Smooth muscle cell (in vitro differentiated cells): ENCODE measurements at regions not wholly inside any gene's neighbourhood (a gene's known extent, or its start where the extent isn't known, plus 50 kb on each side); places are given as distances from the start of the nearest gene placed in this dataset.

Source experiments
- DNase-seq: peaks from one replicate; lab custom pipeline; 2025; ENCODE audit not compliant: unreplicated experiment; lab: John Stamatoyannopoulos, UW
- H2AFZ ChIP-seq: fragments of 200-600 bp; sonication (generic); 2 replicates; pipeline ENCODE4 v1.6.0; 2016; ENCODE audit warnings: antibody characterized with exemption, low read depth, mild to moderate bottlenecking
- H3F3A ChIP-seq: fragments of 200-600 bp; sonication (generic); 2 replicates; pipeline ENCODE4 v1.6.0; 2017; ENCODE audit warnings: antibody characterized with exemption, low read depth
- H3K27ac ChIP-seq: fragments of 200-600 bp; sonication (generic); 2 replicates; pipeline ENCODE4 v1.5.1; 2016; ENCODE audit warnings: low read depth, mild to moderate bottlenecking
- H3K27me3 ChIP-seq: fragments of 200-600 bp; sonication (generic); 2 replicates; pipeline ENCODE4 v1.6.1; 2016; ENCODE audit warnings: low read depth, mild to moderate bottlenecking
- H3K36me3 ChIP-seq: fragments of 200-600 bp; sonication (generic); 2 replicates; pipeline ENCODE4 v1.5.1; 2016; ENCODE audit warnings: low read depth
- H3K4me1 ChIP-seq: fragments of 200-600 bp; sonication (generic); 2 replicates; pipeline ENCODE4 v1.5.1; 2016; ENCODE audit warnings: low read depth
- H3K4me2 ChIP-seq: fragments of 200-600 bp; sonication (generic); 2 replicates; pipeline ENCODE4 v1.6.0; 2016; ENCODE audit warnings: mild to moderate bottlenecking
- H3K4me3 ChIP-seq: fragments of 200-600 bp; sonication (generic); 2 replicates; pipeline ENCODE4 v1.5.1; 2016; ENCODE audit warnings: mild to moderate bottlenecking
- H3K79me2 ChIP-seq: fragments of 200-600 bp; sonication (generic); 2 replicates; pipeline ENCODE4 v1.6.0; 2016; ENCODE audit warnings: low read depth, mild to moderate bottlenecking
- H3K9ac ChIP-seq: fragments of 200-600 bp; sonication (generic); 2 replicates; pipeline ENCODE4 v1.6.0; 2016; ENCODE audit warnings: low read depth
- H3K9me3 ChIP-seq: fragments of 200-600 bp; sonication (generic); replicated peaks from 2 replicates; pipeline ENCODE4 v1.5.1; 2016; ENCODE audit warnings: low read depth
- H4K20me1 ChIP-seq: fragments of 200-600 bp; sonication (generic); 2 replicates; pipeline ENCODE4 v1.6.0; 2016; ENCODE audit warnings: low read depth
- whole genome bisulfite sequencing: methylation state at CpG from one replicate; pipeline ENCODE4 v1.1.7; 2016; ENCODE audit warnings: low lambda C conversion rate; 5-methylcytosine and 5-hydroxymethylcytosine counted together
- TF ChIP-seq, protein P1 (sequence below): fragments of 200-600 bp; sonication (generic); IDR thresholded peaks from 2 replicates; pipeline ENCODE4 v1.5.1; 2017; ENCODE audit warnings: borderline replicate concordance, mild to moderate bottlenecking, antibody characterized with exemption; ENCODE audit not compliant: insufficient read depth, poor library complexity, severe bottlenecking

GRCh38 chr6:18584372-18584771, 197.2 kb downstream of the RNF144B start:
- Histone ChIP-seq H3K4me2 (peak overlapping the region; percentile 61), H2AFZ (no peak overlapping the region), H3K9ac (no peak overlapping the region), H3K36me3 (no peaks in the 10 kb centered on the region), H3K27ac (peak overlapping the region; percentile 72), H3K79me2 (no peaks in the 10 kb centered on the region), H4K20me1 (no peaks in the 10 kb centered on the region), H3F3A (peaks cover 5% of the 10 kb centered on the region), H3K4me3 (no peak overlapping the region), H3K9me3 (no peaks in the 10 kb centered on the region), H3K27me3 (no peaks in the 10 kb centered on the region), H3K4me1 (no peaks in the 10 kb centered on the region)
- TF ChIP-seq, protein P1, sequence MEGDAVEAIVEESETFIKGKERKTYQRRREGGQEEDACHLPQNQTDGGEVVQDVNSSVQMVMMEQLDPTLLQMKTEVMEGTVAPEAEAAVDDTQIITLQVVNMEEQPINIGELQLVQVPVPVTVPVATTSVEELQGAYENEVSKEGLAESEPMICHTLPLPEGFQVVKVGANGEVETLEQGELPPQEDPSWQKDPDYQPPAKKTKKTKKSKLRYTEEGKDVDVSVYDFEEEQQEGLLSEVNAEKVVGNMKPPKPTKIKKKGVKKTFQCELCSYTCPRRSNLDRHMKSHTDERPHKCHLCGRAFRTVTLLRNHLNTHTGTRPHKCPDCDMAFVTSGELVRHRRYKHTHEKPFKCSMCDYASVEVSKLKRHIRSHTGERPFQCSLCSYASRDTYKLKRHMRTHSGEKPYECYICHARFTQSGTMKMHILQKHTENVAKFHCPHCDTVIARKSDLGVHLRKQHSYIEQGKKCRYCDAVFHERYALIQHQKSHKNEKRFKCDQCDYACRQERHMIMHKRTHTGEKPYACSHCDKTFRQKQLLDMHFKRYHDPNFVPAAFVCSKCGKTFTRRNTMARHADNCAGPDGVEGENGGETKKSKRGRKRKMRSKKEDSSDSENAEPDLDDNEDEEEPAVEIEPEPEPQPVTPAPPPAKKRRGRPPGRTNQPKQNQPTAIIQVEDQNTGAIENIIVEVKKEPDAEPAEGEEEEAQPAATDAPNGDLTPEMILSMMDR: no peak
- 75% methylated on average over 4 of the region's 4 CpGs for WGBS
- DNase-seq: no peak

DNA sequence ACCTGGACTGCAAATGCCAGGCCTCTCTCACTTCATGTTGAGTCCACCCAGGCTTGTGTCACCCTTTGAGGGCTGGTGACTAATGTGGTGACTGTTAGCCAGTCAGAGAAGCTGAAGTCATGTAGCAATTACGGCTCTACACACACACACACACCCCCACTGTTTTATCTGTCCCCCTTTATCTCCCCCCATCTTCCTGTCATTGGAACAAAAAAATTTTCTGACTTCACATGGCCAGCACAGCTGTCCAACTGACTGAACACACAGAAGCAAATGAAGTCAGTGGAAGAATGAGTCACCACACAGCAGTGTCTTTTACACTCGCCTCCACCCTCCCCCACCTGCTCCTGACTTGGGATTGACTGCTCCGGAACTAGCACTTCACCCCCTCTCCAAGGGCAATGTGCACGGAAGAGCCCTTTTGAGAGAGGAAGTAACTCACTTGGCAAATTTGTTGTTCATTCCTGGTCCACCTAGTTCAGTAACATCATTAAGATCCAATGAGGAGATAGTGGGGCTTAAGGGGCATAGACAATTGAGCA, 198.0 kb downstream of the RNF144B start:
- peaks cover 5% of the 10 kb centered on the region for H3F3A ChIP-seq
- H3K79me2 ChIP-seq: no peaks in the 10 kb centered on the region
- H3K4me3 ChIP-seq: no peak overlapping the region
- H3K9ac ChIP-seq: peak overlapping the region; percentile 10
- H2AFZ ChIP-seq: no peak overlapping the region
- TF ChIP-seq, protein P1: no peak
- H3K4me2 ChIP-seq: peak overlapping the region; percentile 61
- H3K27me3 ChIP-seq: no peaks in the 10 kb centered on the region
- no peaks in the 10 kb centered on the region for H3K4me1 ChIP-seq
- no peaks in the 10 kb centered on the region for H3K36me3 ChIP-seq
- H3K9me3 ChIP-seq: no peaks in the 10 kb centered on the region
- WGBS: 9% methylated on average over 4 of the region's 4 CpGs
- peak; percentile 17 for DNase-seq
- H4K20me1 ChIP-seq: no peaks in the 10 kb centered on the region
- peak overlapping the region; percentile 72 for H3K27ac ChIP-seq

- Histone ChIP-seq H3K79me2 (no peaks in the 10 kb centered on the region), H3K9me3 (no peaks in the 10 kb centered on the region), H3K4me2 (no peak overlapping the region), H3K4me3 (no peak overlapping the region), H3F3A (peaks cover 5% of the 10 kb centered on the region), H3K4me1 (no peaks in the 10 kb centered on the region), H2AFZ (no peak overlapping the region), H3K9ac (no peak overlapping the region), H4K20me1 (no peaks in the 10 kb centered on the region), H3K36me3 (no peaks in the 10 kb centered on the region), H3K27ac (peak overlapping the region; percentile 72), H3K27me3 (no peaks in the 10 kb centered on the region)
- WGBS: 95% methylated on average over 8 of the region's 8 CpGs
- TF ChIP-seq, protein P1: no peak
- no peak for DNase-seq
Observed at GRCh38 chr6:18586133-18586532, 199.0 kb downstream of the RNF144B start.
